ENCODE measurements at regions not wholly inside any gene's neighbourhood (a gene's known extent, or its start where the extent isn't known, plus 50 kb on each side); places are given as distances from the start of the nearest gene placed in this dataset.

DNA sequence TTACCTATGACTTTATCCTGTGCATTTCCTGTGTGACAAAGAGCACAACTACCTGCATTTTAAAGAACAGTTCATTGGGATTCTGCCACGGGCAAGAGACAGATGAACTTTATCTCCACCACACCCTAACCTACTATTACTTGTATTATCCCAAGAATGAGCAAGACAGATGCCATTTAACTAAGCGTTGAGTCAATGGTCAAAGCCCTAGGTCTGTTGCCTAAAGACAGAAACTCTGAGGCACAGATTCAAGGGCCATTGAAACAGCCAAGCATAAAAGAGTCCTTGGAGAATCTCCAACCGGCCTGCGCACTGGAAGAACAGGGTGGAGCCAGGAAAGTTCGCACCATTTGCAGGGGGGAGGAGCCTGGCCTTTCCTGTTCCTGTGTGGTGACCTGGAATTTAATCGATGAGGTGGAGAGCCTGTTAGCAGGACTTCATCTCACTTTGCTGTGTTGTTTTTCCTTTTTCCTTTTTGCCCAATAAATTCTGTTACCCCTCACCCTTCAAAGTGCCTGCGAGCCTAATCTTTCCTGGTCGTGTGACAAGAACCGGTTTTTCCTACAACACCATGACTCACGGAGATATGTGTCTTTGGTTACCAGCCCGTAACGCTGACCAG, 146.4 kb upstream of the DIAPH2 start:
- TF ChIP-seq POLR2AphosphoS5 (IDR thresholded peaks at IDR 0.05) (peak in 1 of 3 donors; percentile 6), POLR2A (IDR thresholded peaks at IDR 0.05) (no peak), EP300 (IDR thresholded peaks at IDR 0.05; ENCODE audit: low read depth) (no peak)
- TF ChIP-seq, protein P1, sequence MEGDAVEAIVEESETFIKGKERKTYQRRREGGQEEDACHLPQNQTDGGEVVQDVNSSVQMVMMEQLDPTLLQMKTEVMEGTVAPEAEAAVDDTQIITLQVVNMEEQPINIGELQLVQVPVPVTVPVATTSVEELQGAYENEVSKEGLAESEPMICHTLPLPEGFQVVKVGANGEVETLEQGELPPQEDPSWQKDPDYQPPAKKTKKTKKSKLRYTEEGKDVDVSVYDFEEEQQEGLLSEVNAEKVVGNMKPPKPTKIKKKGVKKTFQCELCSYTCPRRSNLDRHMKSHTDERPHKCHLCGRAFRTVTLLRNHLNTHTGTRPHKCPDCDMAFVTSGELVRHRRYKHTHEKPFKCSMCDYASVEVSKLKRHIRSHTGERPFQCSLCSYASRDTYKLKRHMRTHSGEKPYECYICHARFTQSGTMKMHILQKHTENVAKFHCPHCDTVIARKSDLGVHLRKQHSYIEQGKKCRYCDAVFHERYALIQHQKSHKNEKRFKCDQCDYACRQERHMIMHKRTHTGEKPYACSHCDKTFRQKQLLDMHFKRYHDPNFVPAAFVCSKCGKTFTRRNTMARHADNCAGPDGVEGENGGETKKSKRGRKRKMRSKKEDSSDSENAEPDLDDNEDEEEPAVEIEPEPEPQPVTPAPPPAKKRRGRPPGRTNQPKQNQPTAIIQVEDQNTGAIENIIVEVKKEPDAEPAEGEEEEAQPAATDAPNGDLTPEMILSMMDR (IDR thresholded peaks at IDR 0.05), result no peak

Measured in transverse colon (tissue), 4 donors.